ENCODE measurements at regions not wholly inside any gene's neighbourhood (a gene's known extent, or its start where the extent isn't known, plus 50 kb on each side); places are given as distances from the start of the nearest gene placed in this dataset.

- CTCF ChIA-PET: no interaction called here
- ATAC-seq (ENCODE audit: low read depth) (no peak), DNase-seq (no peak)
- Mint-ChIP-seq H3K27ac (no peak overlapping the region), H3K27me3 (peaks cover 5% of the 10 kb centered on the region), H3K36me3 (ENCODE audit: low read depth) (no peaks in the 10 kb centered on the region), H3K4me3 (no peak overlapping the region), H3K4me1 (no peaks in the 10 kb centered on the region), H3K9me3 (no peaks in the 10 kb centered on the region)
- intact Hi-C loops (cut with micrococcal nuclease): no loop called here
- POLR2A ChIA-PET: interaction anchor here (0.7 kb wide), 1 partner anchor 12 kb away, joined by 3 read pairs; no protein-coding TSS in a partner anchor
- TF ChIP-seq, protein P1, sequence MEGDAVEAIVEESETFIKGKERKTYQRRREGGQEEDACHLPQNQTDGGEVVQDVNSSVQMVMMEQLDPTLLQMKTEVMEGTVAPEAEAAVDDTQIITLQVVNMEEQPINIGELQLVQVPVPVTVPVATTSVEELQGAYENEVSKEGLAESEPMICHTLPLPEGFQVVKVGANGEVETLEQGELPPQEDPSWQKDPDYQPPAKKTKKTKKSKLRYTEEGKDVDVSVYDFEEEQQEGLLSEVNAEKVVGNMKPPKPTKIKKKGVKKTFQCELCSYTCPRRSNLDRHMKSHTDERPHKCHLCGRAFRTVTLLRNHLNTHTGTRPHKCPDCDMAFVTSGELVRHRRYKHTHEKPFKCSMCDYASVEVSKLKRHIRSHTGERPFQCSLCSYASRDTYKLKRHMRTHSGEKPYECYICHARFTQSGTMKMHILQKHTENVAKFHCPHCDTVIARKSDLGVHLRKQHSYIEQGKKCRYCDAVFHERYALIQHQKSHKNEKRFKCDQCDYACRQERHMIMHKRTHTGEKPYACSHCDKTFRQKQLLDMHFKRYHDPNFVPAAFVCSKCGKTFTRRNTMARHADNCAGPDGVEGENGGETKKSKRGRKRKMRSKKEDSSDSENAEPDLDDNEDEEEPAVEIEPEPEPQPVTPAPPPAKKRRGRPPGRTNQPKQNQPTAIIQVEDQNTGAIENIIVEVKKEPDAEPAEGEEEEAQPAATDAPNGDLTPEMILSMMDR (IDR thresholded peaks at IDR 0.05): no peak
These were observed 86.7 kb upstream of the NRIP1 start for GRCh38 chr21:15151385-15152103.

- intact Hi-C loops (cut with micrococcal nuclease): no loop called here
These were observed 87.8 kb upstream of the NRIP1 start for GRCh38 chr21:15152591-15152990.

GRCh38 chr21:15159382-15160020 is 94.7 kb upstream of the NRIP1 start:
- Mint-ChIP-seq H3K9me3 (peaks cover 13% of the 10 kb centered on the region), H3K4me1 (peaks cover 23% of the 10 kb centered on the region), H3K27ac (peak overlapping the region; percentile 63), H3K36me3 (ENCODE audit: low read depth) (peaks cover 2% of the 10 kb centered on the region), H3K4me3 (peak overlapping the region; percentile 33), H3K27me3 (peaks cover 3% of the 10 kb centered on the region)
- TF ChIP-seq, protein P1 (IDR thresholded peaks at IDR 0.05): no peak
- ChIA-PET POLR2A (interaction anchor here (1.0 to 2.2 kb wide), 3 partner anchors 27 to 95 kb away, joined by 3 to 8 read pairs (median 3); partner anchors contain the start of gene NRIP1), CTCF (no interaction called here)
- no peak for DNase-seq
- intact Hi-C loops (cut with micrococcal nuclease): loop anchor here (1.0 to 5.0 kb wide), 4 partner anchors 31 to 282 kb away; no protein-coding TSS in a partner anchor
- ATAC-seq (ENCODE audit: low read depth): peak; percentile 90

More at GRCh38 chr21:15152591-15152990, 87.8 kb upstream of the NRIP1 start:
- no peak for ATAC-seq (ENCODE audit: low read depth)
- ChIA-PET POLR2A (no interaction called here), CTCF (no interaction called here)
- DNase-seq: no peak
- Mint-ChIP-seq H3K27me3 (peaks cover 5% of the 10 kb centered on the region), H3K4me1 (no peaks in the 10 kb centered on the region), H3K9me3 (peaks cover 6% of the 10 kb centered on the region), H3K36me3 (ENCODE audit: low read depth) (no peaks in the 10 kb centered on the region), H3K27ac (no peak overlapping the region), H3K4me3 (no peak overlapping the region)
- TF ChIP-seq, protein P1 (IDR thresholded peaks at IDR 0.05): no peak

- intact Hi-C loops (cut with micrococcal nuclease): loop anchor here (5.0 kb wide), 1 partner anchor 47 kb away; no protein-coding TSS in a partner anchor
- Mint-ChIP-seq H3K4me3 (no peak overlapping the region), H3K9me3 (peaks cover 13% of the 10 kb centered on the region), H3K4me1 (peaks cover 23% of the 10 kb centered on the region), H3K36me3 (ENCODE audit: low read depth) (peaks cover 2% of the 10 kb centered on the region), H3K27ac (no peak overlapping the region), H3K27me3 (peaks cover 6% of the 10 kb centered on the region)
- POLR2A ChIA-PET: interaction anchor here (1.0 to 2.2 kb wide), 2 partner anchors 94 to 95 kb away, joined by 3 to 8 read pairs; partner anchors contain the start of gene NRIP1
- TF ChIP-seq, protein P1 (IDR thresholded peaks at IDR 0.05): no peak
- no peak for DNase-seq
- ATAC-seq (ENCODE audit: low read depth): no peak
- CTCF ChIA-PET: no interaction called here
These were observed 95.3 kb upstream of the NRIP1 start for GRCh38 chr21:15160136-15160535.

DNA sequence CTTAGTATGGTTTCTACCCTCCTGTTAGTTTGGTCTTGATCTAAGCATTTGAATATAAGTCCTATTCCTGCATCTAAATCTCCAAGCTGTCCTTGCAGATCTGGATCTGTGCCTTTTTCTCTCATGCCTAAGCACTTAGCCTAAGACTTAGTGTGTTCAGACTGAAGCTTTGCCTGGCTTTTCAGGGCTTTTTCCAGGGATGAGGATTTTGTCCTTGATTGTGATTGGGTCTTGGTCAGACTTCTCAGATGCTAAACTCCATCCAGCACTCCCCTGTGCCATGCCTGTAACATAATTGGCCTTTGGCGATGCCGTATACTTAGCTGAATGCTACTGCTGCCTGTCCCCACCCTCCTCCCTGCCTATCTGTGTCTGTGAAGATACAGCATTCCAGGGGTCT is 98.1 kb upstream of the NRIP1 start:
- intact Hi-C loops (cut with micrococcal nuclease): loop anchor here (5.0 kb wide), 1 partner anchor 44 kb away; no protein-coding TSS in a partner anchor
- no peak overlapping the region for H3K27ac Mint-ChIP-seq
- ChIA-PET CTCF (no interaction called here), POLR2A (no interaction called here)
- H3K4me1 Mint-ChIP-seq: peaks cover 23% of the 10 kb centered on the region
- TF ChIP-seq, protein P1 (IDR thresholded peaks at IDR 0.05): no peak
- DNase-seq (no peak), ATAC-seq (ENCODE audit: low read depth) (no peak)
- peaks cover 5% of the 10 kb centered on the region for H3K9me3 Mint-ChIP-seq
- H3K36me3 Mint-ChIP-seq (ENCODE audit: low read depth): peaks cover 2% of the 10 kb centered on the region
- H3K27me3 Mint-ChIP-seq: peaks cover 13% of the 10 kb centered on the region
- no peak overlapping the region for H3K4me3 Mint-ChIP-seq

All from activated B cell treated with CpG ODN at 0.5 μM for 24 hours (primary cell).